Endothelial cell of umbilical vein (primary cell): ENCODE measurements at regions not wholly inside any gene's neighbourhood (a gene's known extent, or its start where the extent isn't known, plus 50 kb on each side); places are given as distances from the start of the nearest gene placed in this dataset.

Source experiments
- BruUV-seq: library from RNA; stranded (reverse); fragments of 400-500 nt; replicated peaks from 2 replicates; lab custom pipeline; 2021; lab: Mats Ljungman, UMichigan
- CTCF ChIA-PET: fragments of 300-600, 350-600 bp; sonication (Branson Sonifier 250); formaldehyde crosslinking; loops from one replicate; lab custom pipeline; 2021; ENCODE audit warnings: antibody characterized with exemption, inconsistent platforms; lab: Charles Lee
- POLR2A ChIA-PET: fragments of 300-600, 350-600 bp; sonication (Branson Sonifier 250); formaldehyde crosslinking; loops from one replicate; lab custom pipeline; 2021; ENCODE audit warnings: antibody characterized with exemption, inconsistent platforms; lab: Charles Lee
- DNase-seq: peaks from one replicate; pipeline ENCODE4 v3.0.0-alpha.2; 2011; ENCODE audit warnings: low read depth, low spot score
- FAIRE-seq: peaks from 2 replicates; lab custom pipeline; 2011; peaks lifted over from hg19 to GRCh38; lab: Jason Lieb, UNC
- H2AFZ ChIP-seq: 2 replicates; pipeline ENCODE4 v1.6.0; 2012; ENCODE audit warnings: low read depth, low read length, control low read depth, inconsistent platforms
- H3K27ac ChIP-seq: 2 replicates; pipeline ENCODE4 v1.5.1; 2011; ENCODE audit warnings: low read depth, mild to moderate bottlenecking, control low read depth, low read length, moderate library complexity; ENCODE audit not compliant: insufficient read depth
- H3K27me3 ChIP-seq, 2 experiments: 2 replicates each; pipeline versions ENCODE4 v1.6.0 to v1.6.1; 2011; ENCODE audit warnings: low read length in 2 of 2, mixed read lengths in 1 of 2; ENCODE audit not compliant: control insufficient read depth in 2 of 2, insufficient read depth in 2 of 2
- H3K36me3 ChIP-seq, 2 experiments: 2 replicates in 1 of 2; 3 replicates in 1 of 2; pipeline ENCODE4 v1.5.1; 2011; ENCODE audit warnings: low read length in 2 of 2, mild to moderate bottlenecking in 1 of 2, moderate library complexity in 1 of 2; ENCODE audit not compliant: control insufficient read depth in 2 of 2, insufficient read depth in 2 of 2; ENCODE audit errors: extremely low read depth in 1 of 2
- H3K4me1 ChIP-seq: 3 replicates; pipeline ENCODE4 v1.5.1; 2011; ENCODE audit warnings: mild to moderate bottlenecking, low read length; ENCODE audit not compliant: control insufficient read depth, insufficient read depth; ENCODE audit errors: extremely low read depth
- H3K4me2 ChIP-seq: 2 replicates; pipeline ENCODE4 v1.6.1; 2011; ENCODE audit warnings: low read length, control low read depth, mixed read lengths; ENCODE audit not compliant: insufficient read depth
- H3K4me3 ChIP-seq, 3 experiments: fragments of 200-600 bp in 1 of 3; sonication (generic), shearing (Covaris generic) in 1 of 3; replicated peaks in 1 of 3; 2 replicates each; pipeline ENCODE4 v1.5.1; 2011 to 2016; ENCODE audit warnings: control low read depth in 3 of 3, low read length in 3 of 3, mild to moderate bottlenecking in 2 of 3, inconsistent platforms in 1 of 3, low read depth in 1 of 3, moderate library complexity in 1 of 3; ENCODE audit not compliant: insufficient read depth in 1 of 3
- H3K79me2 ChIP-seq: 2 replicates; pipeline ENCODE4 v1.6.0; 2012; ENCODE audit warnings: low read length, inconsistent platforms; ENCODE audit not compliant: control insufficient read depth, insufficient read depth
- H3K9ac ChIP-seq: replicated peaks from 2 replicates; pipeline ENCODE3; 2011; ENCODE audit warnings: low read length, control low read depth; ENCODE audit not compliant: insufficient read depth; ENCODE audit errors: extremely low read depth
- H3K9me1 ChIP-seq: replicated peaks from 3 replicates; pipeline ENCODE4 v1.6.0; 2011; ENCODE audit warnings: mild to moderate bottlenecking, low read length; ENCODE audit not compliant: control insufficient read depth, insufficient read depth; ENCODE audit errors: extremely low read depth
- H3K9me3 ChIP-seq: replicated peaks from 2 replicates; pipeline ENCODE4 v1.5.1; 2012; ENCODE audit warnings: low read length, inconsistent platforms; ENCODE audit not compliant: control insufficient read depth, insufficient read depth
- H4K20me1 ChIP-seq: replicated peaks from 2 replicates; pipeline ENCODE3; 2011; ENCODE audit warnings: mild to moderate bottlenecking, low read length; ENCODE audit not compliant: control insufficient read depth, insufficient read depth; ENCODE audit errors: extremely low read depth
- EZH2 ChIP-seq: IDR thresholded peaks from 2 replicates; pipeline ENCODE4 v1.6.1; 2012; ENCODE audit warnings: borderline replicate concordance, low read depth, mild to moderate bottlenecking, moderate library complexity, low read length, inconsistent platforms; ENCODE audit not compliant: severe bottlenecking
- JUN ChIP-seq: IDR thresholded peaks from 2 replicates; pipeline ENCODE4 v1.6.1; 2011; ENCODE audit warnings: borderline replicate concordance, low read depth; ENCODE audit not compliant: insufficient read length, insufficient read depth
- MYC ChIP-seq: IDR thresholded peaks from one replicate; pipeline ENCODE4 v1.6.1; 2011; ENCODE audit warnings: mild to moderate bottlenecking, low read depth, low read length
- POLR2AphosphoS5 ChIP-seq: IDR thresholded peaks from 2 replicates; pipeline ENCODE4 v1.6.1; 2012; ENCODE audit warnings: low read depth, mild to moderate bottlenecking, control low read depth, low read length, moderate library complexity; ENCODE audit not compliant: insufficient read depth
- dilution Hi-C: fragments of 300-500 bp; cut with MboI; formaldehyde crosslinking; loops from one replicate; pipeline ENCODE4 v1.15.0; 2019; ENCODE audit warnings: low sequenced_read_pairs; ENCODE audit not compliant: extremely low pct_ligation_motif_present
- intact Hi-C: fragments of 100-400 bp; cut with micrococcal nuclease; formaldehyde crosslinking; loops from one replicate; pipeline ENCODE4 v1.10.0; 2022
- TF ChIP-seq, protein P1 (sequence below): IDR thresholded peaks from 2 replicates; pipeline ENCODE4 v1.6.1; 2011; ENCODE audit not compliant: insufficient read depth, insufficient read length
- TF ChIP-seq, protein P2 (sequence below), 2 donors: IDR thresholded peaks; 1 replicate in 1 of 2; 2 replicates in 1 of 2; pipeline ENCODE4 v1.5.1; 2011; ENCODE audit warnings: low read length in 2 of 2, mild to moderate bottlenecking in 2 of 2, moderate library complexity in 2 of 2, control low read depth in 1 of 2, inconsistent platforms in 1 of 2, low read depth in 1 of 2; ENCODE audit not compliant: insufficient read depth in 1 of 2; ENCODE audit errors: extremely low read depth in 1 of 2

DNA sequence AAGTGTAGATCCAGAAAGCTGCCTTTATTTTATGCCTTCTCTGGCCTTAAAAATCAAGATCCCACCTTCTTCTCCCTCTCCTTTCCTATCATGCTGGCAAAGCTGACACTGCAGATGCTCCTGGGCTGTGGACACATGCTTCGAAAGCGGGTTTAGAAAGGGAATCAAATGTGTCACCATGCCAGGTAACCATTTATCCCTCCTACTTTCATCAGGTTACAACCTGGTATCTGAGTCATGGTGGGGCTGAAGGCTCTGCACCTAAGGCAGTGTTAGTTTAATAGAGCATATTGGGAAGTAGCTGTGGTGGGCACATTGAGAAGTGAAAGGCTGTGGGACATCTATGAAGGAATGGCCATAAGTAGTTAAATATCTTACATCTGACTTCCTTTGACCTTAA lies 69.8 kb downstream of the GJA1 start:
- Histone ChIP-seq H3K4me2 (no peak overlapping the region), H4K20me1 (no peaks in the 10 kb centered on the region), H3K36me3 (no peaks in the 10 kb centered on the region), H3K79me2 (no peaks in the 10 kb centered on the region), H2AFZ (no peak overlapping the region), H3K9ac (no peak overlapping the region), H3K27me3 (no peaks in the 10 kb centered on the region), H3K4me1 (peaks cover 23% of the 10 kb centered on the region), H3K9me3 (no peaks in the 10 kb centered on the region), H3K4me3 (no peak overlapping the region), H3K27ac (no peak overlapping the region), H3K9me1 (no peaks in the 10 kb centered on the region)
- ChIA-PET CTCF (interaction anchor here (1.1 to 1.2 kb wide), 3 partner anchors 12 to 51 kb away, joined by 3 read pairs; no protein-coding TSS in a partner anchor), POLR2A (no interaction called here)
- FAIRE-seq (no peak), DNase-seq (no peak)
- intact Hi-C loops (no loop called here), dilution Hi-C loops (no loop called here)
- TF ChIP-seq MYC (no peak), EZH2 (no peak), JUN (no peak), POLR2AphosphoS5 (no peak)
- TF ChIP-seq, protein P1, sequence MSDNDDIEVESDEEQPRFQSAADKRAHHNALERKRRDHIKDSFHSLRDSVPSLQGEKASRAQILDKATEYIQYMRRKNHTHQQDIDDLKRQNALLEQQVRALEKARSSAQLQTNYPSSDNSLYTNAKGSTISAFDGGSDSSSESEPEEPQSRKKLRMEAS = no peak
- TF ChIP-seq, protein P2, sequence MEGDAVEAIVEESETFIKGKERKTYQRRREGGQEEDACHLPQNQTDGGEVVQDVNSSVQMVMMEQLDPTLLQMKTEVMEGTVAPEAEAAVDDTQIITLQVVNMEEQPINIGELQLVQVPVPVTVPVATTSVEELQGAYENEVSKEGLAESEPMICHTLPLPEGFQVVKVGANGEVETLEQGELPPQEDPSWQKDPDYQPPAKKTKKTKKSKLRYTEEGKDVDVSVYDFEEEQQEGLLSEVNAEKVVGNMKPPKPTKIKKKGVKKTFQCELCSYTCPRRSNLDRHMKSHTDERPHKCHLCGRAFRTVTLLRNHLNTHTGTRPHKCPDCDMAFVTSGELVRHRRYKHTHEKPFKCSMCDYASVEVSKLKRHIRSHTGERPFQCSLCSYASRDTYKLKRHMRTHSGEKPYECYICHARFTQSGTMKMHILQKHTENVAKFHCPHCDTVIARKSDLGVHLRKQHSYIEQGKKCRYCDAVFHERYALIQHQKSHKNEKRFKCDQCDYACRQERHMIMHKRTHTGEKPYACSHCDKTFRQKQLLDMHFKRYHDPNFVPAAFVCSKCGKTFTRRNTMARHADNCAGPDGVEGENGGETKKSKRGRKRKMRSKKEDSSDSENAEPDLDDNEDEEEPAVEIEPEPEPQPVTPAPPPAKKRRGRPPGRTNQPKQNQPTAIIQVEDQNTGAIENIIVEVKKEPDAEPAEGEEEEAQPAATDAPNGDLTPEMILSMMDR (IDR thresholded peaks at IDR 0.05; ENCODE audit: extremely low read depth in 1 of 2, insufficient read depth in 1 of 2, low read depth in 1 of 2, low read length in 2 of 2) = no peak
- no TSS peak for BruUV-seq
